OCI-LY7 (cell line): ENCODE measurements at regions not wholly inside any gene's neighbourhood (a gene's known extent, or its start where the extent isn't known, plus 50 kb on each side); places are given as distances from the start of the nearest gene placed in this dataset.

Source experiments
- BruUV-seq: library from RNA; stranded (reverse); fragments of 400-500 nt; replicated peaks from 2 replicates; lab custom pipeline; 2021; lab: Mats Ljungman, UMichigan
- CTCF ChIA-PET: fragments of 300-600 bp; sonication (Branson Sonifier 250); formaldehyde crosslinking; loops from one replicate; lab custom pipeline; 2022; ENCODE audit warnings: antibody characterized with exemption; ENCODE audit not compliant: unreplicated experiment; lab: Charles Lee
- POLR2A ChIA-PET: fragments of 300-600 bp; sonication (Branson Sonifier 250); formaldehyde crosslinking; loops from one replicate; lab custom pipeline; 2022; ENCODE audit warnings: antibody characterized with exemption; lab: Charles Lee
- DNase-seq: peaks from one replicate; pipeline ENCODE4 v3.0.0-alpha.2; 2015; ENCODE audit warnings: low spot score
- H2AFZ ChIP-seq: fragments of 200-600 bp; sonication (generic), shearing (Covaris generic); 2 replicates; pipeline ENCODE4 v1.6.1; 2014; ENCODE audit warnings: mild to moderate bottlenecking, antibody characterized with exemption, low read length, moderate library complexity
- H3K27ac ChIP-seq: fragments of 200-600 bp; sonication (generic); 2 replicates; pipeline ENCODE4 v1.5.1; 2014; ENCODE audit warnings: mixed run types, low read depth, mild to moderate bottlenecking, moderate library complexity, low read length, inconsistent platforms; ENCODE audit not compliant: poor library complexity, severe bottlenecking
- H3K36me3 ChIP-seq: fragments of 200-600 bp; sonication (generic); 2 replicates; pipeline ENCODE4 v1.6.1; 2014; ENCODE audit warnings: mild to moderate bottlenecking, antibody characterized with exemption, low read length, moderate library complexity, mixed read lengths; ENCODE audit not compliant: insufficient read depth
- H3K4me1 ChIP-seq: fragments of 200-600 bp; sonication (generic); 2 replicates; pipeline ENCODE4 v1.5.1; 2014; ENCODE audit warnings: mild to moderate bottlenecking, low read length; ENCODE audit not compliant: insufficient read depth, poor library complexity, severe bottlenecking
- H3K4me2 ChIP-seq: fragments of 200-600 bp; sonication (generic); 2 replicates; pipeline ENCODE4 v1.6.1; 2014; ENCODE audit warnings: mild to moderate bottlenecking, low read length
- H3K4me3 ChIP-seq: fragments of 200-600 bp; sonication (generic); 2 replicates; pipeline ENCODE4 v1.5.1; 2014; ENCODE audit warnings: mild to moderate bottlenecking, low read depth, low read length; ENCODE audit not compliant: poor library complexity, severe bottlenecking
- H3K79me2 ChIP-seq: fragments of 200-600 bp; sonication (generic); 2 replicates; pipeline ENCODE4 v1.6.1; 2016; ENCODE audit warnings: low read depth, mild to moderate bottlenecking, low read length, moderate library complexity, mixed read lengths; ENCODE audit not compliant: insufficient read depth
- H3K9me2 ChIP-seq: fragments of 200-600 bp; sonication (generic); 2 replicates; pipeline ENCODE4 v1.6.1; 2016; ENCODE audit warnings: mild to moderate bottlenecking, low read length, mixed read lengths; ENCODE audit not compliant: insufficient read depth
- H3K9me3 ChIP-seq: fragments of 200-600 bp; sonication (generic); 2 replicates; pipeline ENCODE4 v1.6.1; 2014; ENCODE audit warnings: mild to moderate bottlenecking, mixed run types, low read length, mixed read lengths
- H4K20me1 ChIP-seq: fragments of 200-600 bp; sonication (generic); 2 replicates; pipeline ENCODE4 v1.6.1; 2014; ENCODE audit warnings: mild to moderate bottlenecking, antibody characterized with exemption, low read length, moderate library complexity, mixed read lengths; ENCODE audit not compliant: insufficient read depth
- EZH2phosphoT487 ChIP-seq: fragments of 200-600 bp; sonication (generic); IDR thresholded peaks from 2 replicates; pipeline ENCODE4 v1.6.1; 2018; ENCODE audit warnings: low read depth, borderline replicate concordance, mild to moderate bottlenecking, mixed run types, antibody characterized with exemption, low read length, moderate library complexity, mixed read lengths
- intact Hi-C: fragments of 100-400 bp; cut with micrococcal nuclease; formaldehyde crosslinking; loops from one replicate; pipeline ENCODE4 v1.10.0; 2022; ENCODE audit not compliant: unreplicated experiment
- TF ChIP-seq, protein P1 (sequence below): fragments of 200-600 bp; sonication (generic); conservative IDR thresholded peaks from 2 replicates; pipeline ENCODE4 v1.5.1; 2014; ENCODE audit warnings: mild to moderate bottlenecking, antibody characterized with exemption, low read length, moderate library complexity, mixed read lengths

DNA sequence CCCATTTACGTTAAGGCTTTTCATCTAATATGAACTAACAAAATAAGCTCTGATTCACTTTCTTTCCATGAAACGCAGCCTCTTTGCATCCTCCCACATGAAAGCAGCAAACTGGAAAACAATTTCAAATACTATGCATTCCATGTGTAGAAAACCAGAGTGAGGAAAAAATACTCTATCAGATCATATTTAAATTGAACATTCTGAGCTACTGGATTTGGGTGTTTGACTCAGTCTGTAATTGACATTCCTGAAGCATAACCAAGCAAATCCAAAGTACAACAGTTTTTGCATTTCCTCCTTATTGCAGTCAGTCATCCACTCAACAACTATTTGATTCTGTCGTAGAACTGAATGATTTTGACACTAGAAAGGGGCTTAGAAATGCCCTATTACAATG lies 399.1 kb upstream of the NMUR2 start:
- Histone ChIP-seq H3K4me1 (no peaks in the 10 kb centered on the region), H3K9me2 (no peaks in the 10 kb centered on the region), H3K36me3 (no peaks in the 10 kb centered on the region), H2AFZ (no peak overlapping the region), H3K27ac (no peak overlapping the region), H3K79me2 (no peaks in the 10 kb centered on the region), H3K9me3 (no peaks in the 10 kb centered on the region), H4K20me1 (no peaks in the 10 kb centered on the region), H3K4me2 (no peak overlapping the region), H3K4me3 (no peak overlapping the region)
- intact Hi-C loops: no loop called here
- BruUV-seq: no TSS peak
- TF ChIP-seq, protein P1, sequence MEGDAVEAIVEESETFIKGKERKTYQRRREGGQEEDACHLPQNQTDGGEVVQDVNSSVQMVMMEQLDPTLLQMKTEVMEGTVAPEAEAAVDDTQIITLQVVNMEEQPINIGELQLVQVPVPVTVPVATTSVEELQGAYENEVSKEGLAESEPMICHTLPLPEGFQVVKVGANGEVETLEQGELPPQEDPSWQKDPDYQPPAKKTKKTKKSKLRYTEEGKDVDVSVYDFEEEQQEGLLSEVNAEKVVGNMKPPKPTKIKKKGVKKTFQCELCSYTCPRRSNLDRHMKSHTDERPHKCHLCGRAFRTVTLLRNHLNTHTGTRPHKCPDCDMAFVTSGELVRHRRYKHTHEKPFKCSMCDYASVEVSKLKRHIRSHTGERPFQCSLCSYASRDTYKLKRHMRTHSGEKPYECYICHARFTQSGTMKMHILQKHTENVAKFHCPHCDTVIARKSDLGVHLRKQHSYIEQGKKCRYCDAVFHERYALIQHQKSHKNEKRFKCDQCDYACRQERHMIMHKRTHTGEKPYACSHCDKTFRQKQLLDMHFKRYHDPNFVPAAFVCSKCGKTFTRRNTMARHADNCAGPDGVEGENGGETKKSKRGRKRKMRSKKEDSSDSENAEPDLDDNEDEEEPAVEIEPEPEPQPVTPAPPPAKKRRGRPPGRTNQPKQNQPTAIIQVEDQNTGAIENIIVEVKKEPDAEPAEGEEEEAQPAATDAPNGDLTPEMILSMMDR: no peak
- no peak for TF ChIP-seq EZH2phosphoT487
- no peak for DNase-seq
- POLR2A ChIA-PET: interaction anchor here (0.6 kb wide), 1 partner anchor 84 kb away, joined by 3 read pairs; no protein-coding TSS in a partner anchor
- CTCF ChIA-PET: no interaction called here

DNA sequence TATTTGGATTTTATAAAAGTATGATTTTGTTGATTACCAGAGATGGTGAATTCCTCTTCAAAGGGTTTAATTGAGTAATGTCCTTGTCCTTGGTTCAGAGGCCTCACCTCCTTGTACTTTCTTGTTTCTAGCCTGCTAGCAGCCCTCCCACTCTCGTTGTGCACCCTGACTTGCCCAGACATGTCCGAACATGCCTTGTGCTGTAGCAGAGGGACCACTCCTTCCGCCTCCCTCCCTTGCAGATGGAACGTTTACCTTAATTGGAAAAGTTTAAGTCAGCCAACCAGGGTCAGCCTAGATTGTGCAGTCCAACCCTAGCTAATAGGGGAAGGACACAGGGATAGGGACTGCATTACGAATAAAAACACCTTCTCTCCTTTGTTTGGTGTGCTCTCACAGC lies 406.9 kb upstream of the NMUR2 start:
- H3K9me2 ChIP-seq: no peaks in the 10 kb centered on the region
- H3K36me3 ChIP-seq: no peaks in the 10 kb centered on the region
- no peaks in the 10 kb centered on the region for H3K79me2 ChIP-seq
- POLR2A ChIA-PET: interaction anchor here (0.6 kb wide), 1 partner anchor 57 kb away, joined by 6 read pairs; no protein-coding TSS in a partner anchor
- no peak overlapping the region for H3K4me2 ChIP-seq
- no peak overlapping the region for H3K4me3 ChIP-seq
- H3K27ac ChIP-seq: no peak overlapping the region
- H3K9me3 ChIP-seq: no peaks in the 10 kb centered on the region
- H3K4me1 ChIP-seq: no peaks in the 10 kb centered on the region
- intact Hi-C loops: no loop called here
- no TSS peak for BruUV-seq
- CTCF ChIA-PET: no interaction called here
- TF ChIP-seq, protein P1: no peak
- TF ChIP-seq EZH2phosphoT487: no peak
- DNase-seq: no peak
- no peak overlapping the region for H2AFZ ChIP-seq
- H4K20me1 ChIP-seq: no peaks in the 10 kb centered on the region

DNA sequence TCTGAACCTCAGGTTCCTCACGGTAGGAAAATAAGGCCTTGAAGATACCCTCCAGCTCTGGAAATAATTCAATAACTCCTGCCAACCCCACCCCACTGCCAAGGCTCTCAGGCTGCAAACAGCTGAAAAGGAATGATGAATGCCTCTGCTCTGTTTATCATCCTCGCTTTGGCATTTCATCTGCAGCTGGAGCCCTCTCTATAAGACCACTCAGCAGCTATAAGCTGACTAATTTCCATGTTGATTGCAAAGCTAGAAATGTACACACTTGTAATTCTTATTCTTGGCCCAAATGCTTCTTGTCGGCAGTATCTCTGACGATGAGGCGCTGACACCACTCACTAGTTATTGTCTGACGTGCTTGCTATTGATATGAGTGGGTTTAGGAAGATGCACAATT lies 408.4 kb upstream of the NMUR2 start:
- H3K27ac ChIP-seq: no peak overlapping the region
- BruUV-seq: no TSS peak
- POLR2A ChIA-PET: no interaction called here

More for the DNA sequence above, 408.4 kb upstream of the NMUR2 start:
- intact Hi-C loops: no loop called here
- Histone ChIP-seq H3K9me3 (no peaks in the 10 kb centered on the region), H3K4me3 (no peak overlapping the region), H3K4me1 (no peaks in the 10 kb centered on the region), H3K79me2 (no peaks in the 10 kb centered on the region), H3K36me3 (no peaks in the 10 kb centered on the region), H4K20me1 (no peaks in the 10 kb centered on the region), H3K9me2 (no peaks in the 10 kb centered on the region), H3K4me2 (no peak overlapping the region), H2AFZ (no peak overlapping the region)
- TF ChIP-seq EZH2phosphoT487: no peak
- TF ChIP-seq, protein P1: no peak
- DNase-seq: no peak
- CTCF ChIA-PET: no interaction called here
